Psoas muscle (tissue), 7 donors: ENCODE measurements at regions not wholly inside any gene's neighbourhood (a gene's known extent, or its start where the extent isn't known, plus 50 kb on each side); places are given as distances from the start of the nearest gene placed in this dataset.

Experiments used
- ATAC-seq, 4 donors: fragments of 200-7000 bp; cut with Tn5 transposase; one replicate each; pipeline ENCODE4 v1.9.1; 2020; ENCODE audit warnings: moderate library complexity in 3 of 4, mild to moderate bottlenecking in 2 of 4
- DNase-seq, 2 donors: peaks; one replicate each; pipeline ENCODE4 v3.0.0-alpha.2; 2020
- H3K27ac ChIP-seq: fragments of 200-600 bp; one replicate; pipeline ENCODE4 v1.8.0; 2022
- H3K27me3 ChIP-seq, 3 donors: fragments of 200-600 bp in 1 of 3; one replicate each; pipeline versions ENCODE4 v1.6.1 to v1.8.0; 2013 to 2022; ENCODE audit warnings: low read length in 2 of 3, mild to moderate bottlenecking in 2 of 3, moderate library complexity in 1 of 3; ENCODE audit not compliant: insufficient read depth in 3 of 3
- H3K36me3 ChIP-seq, 2 donors: fragments of 200-600 bp in 1 of 2; one replicate each; pipeline versions ENCODE4 v1.6.1 to v1.8.0; 2013 to 2022; ENCODE audit warnings: low read depth in 1 of 2, mild to moderate bottlenecking in 1 of 2, moderate library complexity in 1 of 2; ENCODE audit not compliant: insufficient read depth in 1 of 2
- H3K4me1 ChIP-seq: fragments of 200-600 bp; one replicate; pipeline ENCODE4 v1.8.0; 2022
- H3K4me3 ChIP-seq: fragments of 200-600 bp; one replicate; pipeline ENCODE4 v1.8.0; 2022; ENCODE audit warnings: mild to moderate bottlenecking
- H3K9me3 ChIP-seq: fragments of 200-600 bp; one replicate; pipeline ENCODE4 v1.8.0; 2022
- WGBS, 3 donors: extraction: QIAGEN DNeasy Blood & Tissue Kit; methylation state at CpG; one replicate each; pipeline versions ENCODE4 v1.1.6 to v1.1.7; 2013; 5-methylcytosine and 5-hydroxymethylcytosine counted together
- intact Hi-C, 2 donors: fragments of 100-400 bp; cut with DNase I; formaldehyde crosslinking; loops; one replicate each; pipeline versions ENCODE4 v1.11.0 to v1.14.2; 2022
- TF ChIP-seq, protein P1 (sequence below): fragments of 200-600 bp; IDR thresholded peaks from one replicate; pipeline ENCODE4 v1.8.0; 2022; ENCODE audit warnings: antibody characterized with exemption
- donor health status: healthy with polysubstance abuse.
- donor health status: DM: no; HTN: no; CAD: no; lungs with moderate emphysema.
- donor health status: Bipolar disorder and iron deficiency.
- donor health status: healthy.
- donor health status: DM: yes; HTN: yes; CAD: no.
- donor health status: DM: no; HTN: no; CAD: no.
- donor health status: DM: yes; HTN: yes; CAD: no.

DNA sequence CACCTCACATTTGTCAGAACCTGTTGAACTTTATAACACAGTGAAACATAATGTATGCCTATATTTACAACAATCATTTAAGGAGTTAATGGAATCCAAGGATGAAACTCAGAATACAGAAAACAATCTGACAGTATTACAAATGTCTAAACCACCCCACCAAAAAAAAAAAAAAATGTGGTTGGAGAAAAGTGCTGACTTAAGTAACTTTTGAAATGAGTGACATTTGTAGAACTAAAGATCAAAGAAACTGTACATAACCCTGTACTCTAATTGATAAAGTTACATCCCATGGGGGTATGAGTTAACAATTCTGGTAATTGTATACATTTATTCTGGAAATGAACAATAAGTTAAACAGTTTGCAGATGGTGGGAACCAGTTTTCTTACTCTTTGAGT, 372.1 kb upstream of the TMEFF2 start:
- Histone ChIP-seq H3K36me3 (no peaks in the 10 kb centered on the region), H3K4me3 (no peak overlapping the region), H3K27ac (no peak overlapping the region), H3K9me3 (no peaks in the 10 kb centered on the region), H3K4me1 (no peaks in the 10 kb centered on the region), H3K27me3 (no peaks in the 10 kb centered on the region)
- intact Hi-C loops = no loop called here
- no peak for DNase-seq
- TF ChIP-seq, protein P1, sequence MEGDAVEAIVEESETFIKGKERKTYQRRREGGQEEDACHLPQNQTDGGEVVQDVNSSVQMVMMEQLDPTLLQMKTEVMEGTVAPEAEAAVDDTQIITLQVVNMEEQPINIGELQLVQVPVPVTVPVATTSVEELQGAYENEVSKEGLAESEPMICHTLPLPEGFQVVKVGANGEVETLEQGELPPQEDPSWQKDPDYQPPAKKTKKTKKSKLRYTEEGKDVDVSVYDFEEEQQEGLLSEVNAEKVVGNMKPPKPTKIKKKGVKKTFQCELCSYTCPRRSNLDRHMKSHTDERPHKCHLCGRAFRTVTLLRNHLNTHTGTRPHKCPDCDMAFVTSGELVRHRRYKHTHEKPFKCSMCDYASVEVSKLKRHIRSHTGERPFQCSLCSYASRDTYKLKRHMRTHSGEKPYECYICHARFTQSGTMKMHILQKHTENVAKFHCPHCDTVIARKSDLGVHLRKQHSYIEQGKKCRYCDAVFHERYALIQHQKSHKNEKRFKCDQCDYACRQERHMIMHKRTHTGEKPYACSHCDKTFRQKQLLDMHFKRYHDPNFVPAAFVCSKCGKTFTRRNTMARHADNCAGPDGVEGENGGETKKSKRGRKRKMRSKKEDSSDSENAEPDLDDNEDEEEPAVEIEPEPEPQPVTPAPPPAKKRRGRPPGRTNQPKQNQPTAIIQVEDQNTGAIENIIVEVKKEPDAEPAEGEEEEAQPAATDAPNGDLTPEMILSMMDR = no peak
- ATAC-seq = no peak

DNA sequence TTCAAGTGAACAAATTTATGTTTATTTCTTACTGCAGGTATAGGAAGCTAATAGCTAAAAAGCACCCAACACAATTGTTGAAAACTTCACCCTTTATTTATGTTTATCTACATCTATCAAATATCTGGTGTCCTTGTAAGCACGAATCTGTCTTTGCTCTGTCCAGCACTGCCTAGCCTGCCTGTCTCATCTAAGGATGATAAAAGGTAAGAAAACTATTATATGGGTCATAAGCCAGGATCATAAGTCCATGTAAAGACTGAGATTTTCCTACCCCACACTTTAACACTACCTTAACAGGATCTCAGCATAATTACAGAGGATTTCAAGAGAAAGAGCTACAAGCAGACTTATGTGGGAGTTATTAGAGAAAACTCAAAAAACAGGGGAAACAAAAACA, 365.6 kb upstream of the TMEFF2 start:
- TF ChIP-seq, protein P1 = no peak
- H3K27me3 ChIP-seq = no peaks in the 10 kb centered on the region
- H3K4me3 ChIP-seq = no peak overlapping the region
- intact Hi-C loops = no loop called here
- no peaks in the 10 kb centered on the region for H3K9me3 ChIP-seq
- H3K36me3 ChIP-seq = no peaks in the 10 kb centered on the region
- DNase-seq (no peak), ATAC-seq (no peak)
- H3K4me1 ChIP-seq = no peaks in the 10 kb centered on the region
- H3K27ac ChIP-seq = no peak overlapping the region
- 46 to 64% (median 53%) methylated on average over 1 of the region's 1 CpG for WGBS, 3 donors

DNA sequence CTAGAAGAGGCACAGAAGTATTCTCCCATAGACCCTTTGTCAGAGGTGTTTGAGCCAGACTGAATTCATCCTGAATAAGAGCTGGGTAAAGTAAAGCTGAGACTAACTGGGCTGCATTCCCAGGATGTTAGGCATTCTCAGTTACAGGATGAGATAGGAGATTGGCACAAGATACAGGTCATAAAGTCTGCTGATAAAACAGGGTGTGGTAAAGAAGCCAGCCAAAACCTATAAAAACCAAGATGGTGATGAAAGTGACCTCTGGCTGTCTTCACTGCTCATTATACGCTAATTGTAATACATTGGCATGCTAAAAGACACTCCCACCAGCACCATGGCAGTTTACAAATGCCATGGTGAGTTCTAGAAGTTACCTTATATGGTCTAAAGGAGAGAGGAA, 364.9 kb upstream of the TMEFF2 start:
- H3K27ac ChIP-seq = no peak overlapping the region
- H3K4me3 ChIP-seq = no peak overlapping the region
- no peak for ATAC-seq
- H3K9me3 ChIP-seq = no peaks in the 10 kb centered on the region
- H3K4me1 ChIP-seq = no peaks in the 10 kb centered on the region
- no peak for DNase-seq
- H3K27me3 ChIP-seq = no peaks in the 10 kb centered on the region
- intact Hi-C loops = no loop called here
- 0% methylated on average over 1 of the region's 1 CpG for WGBS, 3 donors
- TF ChIP-seq, protein P1 = no peak
- no peaks in the 10 kb centered on the region for H3K36me3 ChIP-seq

DNA sequence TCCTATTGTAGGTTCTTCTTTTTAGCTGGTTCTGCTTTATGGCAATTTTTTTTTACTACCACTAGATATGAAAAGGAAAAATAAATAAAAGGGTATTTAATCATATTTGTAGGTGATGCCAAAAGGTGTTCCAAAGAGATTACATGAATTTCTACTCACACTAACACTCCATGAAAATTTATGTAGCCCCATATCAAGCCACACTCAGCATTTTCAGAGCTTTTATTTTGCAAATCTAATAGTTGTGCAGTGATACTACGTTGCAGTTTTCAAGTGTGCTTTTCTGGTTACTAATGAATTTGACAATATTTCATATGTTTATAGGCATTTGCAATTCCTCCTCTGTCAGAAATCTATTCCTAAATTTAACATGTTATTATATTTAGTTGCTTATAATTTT, 363.9 kb upstream of the TMEFF2 start:
- DNase-seq = no peak
- H3K4me1 ChIP-seq = no peaks in the 10 kb centered on the region
- WGBS, 3 donors = 44 to 60% (median 49%) methylated on average over 1 of the region's 1 CpG
- TF ChIP-seq, protein P1 = no peak
- H3K27me3 ChIP-seq = no peaks in the 10 kb centered on the region
- H3K36me3 ChIP-seq = no peaks in the 10 kb centered on the region
- ATAC-seq = no peak
- no peaks in the 10 kb centered on the region for H3K9me3 ChIP-seq
- H3K4me3 ChIP-seq = no peak overlapping the region
- intact Hi-C loops = no loop called here
- H3K27ac ChIP-seq = no peak overlapping the region

DNA sequence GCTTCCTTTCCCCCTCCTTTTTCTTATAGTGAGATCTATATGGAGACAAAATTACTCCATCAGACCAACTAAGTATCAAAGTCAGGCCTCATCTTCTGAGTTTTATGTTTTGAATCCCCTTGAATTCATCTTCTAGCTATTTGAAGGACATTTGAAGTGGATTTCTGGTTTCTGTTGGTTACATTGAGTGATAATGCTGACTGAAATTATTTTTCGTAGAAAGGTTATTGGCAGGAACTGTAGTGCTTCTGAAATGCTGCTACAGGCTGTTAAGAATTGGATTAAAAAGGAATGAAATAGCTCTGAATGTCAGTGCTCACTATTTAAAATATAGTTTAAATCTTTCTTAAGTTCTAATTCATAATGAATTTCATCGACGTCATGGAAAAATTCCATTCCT, 361.0 kb upstream of the TMEFF2 start:
- Histone ChIP-seq H3K9me3 (no peaks in the 10 kb centered on the region), H3K27me3 (no peaks in the 10 kb centered on the region), H3K27ac (no peak overlapping the region), H3K36me3 (no peaks in the 10 kb centered on the region), H3K4me1 (no peaks in the 10 kb centered on the region), H3K4me3 (no peak overlapping the region)
- WGBS, 3 donors = 74 to 83% (median 81%) methylated on average over 3 of the region's 3 CpGs
- intact Hi-C loops = no loop called here
- ATAC-seq (no peak), DNase-seq (no peak)
- TF ChIP-seq, protein P1 = no peak
